GM12878 (cell line): ENCODE measurements at regions not wholly inside any gene's neighbourhood (a gene's known extent, or its start where the extent isn't known, plus 50 kb on each side); places are given as distances from the start of the nearest gene placed in this dataset.

Experiments
- BRCA1 ChIP-seq: IDR thresholded peaks from 2 replicates; pipeline ENCODE4 v1.6.1; 2011; ENCODE audit warnings: low read depth, low read length, improper control_type of control experiment
- CREM ChIP-seq: IDR thresholded peaks from 2 replicates; pipeline ENCODE4 v1.6.1; 2014; ENCODE audit warnings: antibody characterized with exemption, low read depth
- CTCF ChIP-seq, 3 experiments: IDR thresholded peaks in 2 of 3; conservative IDR thresholded peaks in 1 of 3; 2 replicates each; pipeline ENCODE4 v1.5.1; 2011; ENCODE audit warnings: low read depth in 3 of 3, low read length in 3 of 3, mild to moderate bottlenecking in 3 of 3, control low read depth in 2 of 3, moderate library complexity in 2 of 3, inconsistent platforms in 1 of 3, mixed read lengths in 1 of 3; ENCODE audit not compliant: control insufficient read depth in 2 of 3, insufficient read depth in 1 of 3; ENCODE audit errors: extremely low read depth in 1 of 3
- EZH2 ChIP-seq: IDR thresholded peaks from 2 replicates; pipeline ENCODE4 v1.6.1; 2012; ENCODE audit warnings: low read depth, mild to moderate bottlenecking, control low read depth, inconsistent platforms, low read length, borderline replicate concordance; ENCODE audit not compliant: control insufficient read depth
- HDGF ChIP-seq: fragments of 450-650 bp; IDR thresholded peaks from 2 replicates; pipeline ENCODE4 v1.6.1; 2016; ENCODE audit warnings: antibody characterized with exemption
- MAX ChIP-seq: IDR thresholded peaks from 2 replicates; pipeline ENCODE4 v1.6.1; 2012; ENCODE audit warnings: low read depth, low read length, improper control_type of control experiment
- MTA2 ChIP-seq: fragments of 450-650 bp; IDR thresholded peaks from 2 replicates; pipeline ENCODE4 v1.6.1; 2016; ENCODE audit warnings: low read depth, mild to moderate bottlenecking, moderate library complexity
- POLR2A ChIP-seq: IDR thresholded peaks from 2 replicates; pipeline ENCODE4 v1.6.1; 2011; ENCODE audit warnings: low read depth, mild to moderate bottlenecking, low read length
- POLR2AphosphoS5 ChIP-seq: IDR thresholded peaks from 2 replicates; pipeline ENCODE4 v1.6.1; 2011; ENCODE audit warnings: mild to moderate bottlenecking, low read length, inconsistent platforms
- RAD51 ChIP-seq: fragments of 450-650 bp; IDR thresholded peaks from 2 replicates; pipeline ENCODE4 v1.6.1; 2016; ENCODE audit warnings: moderate library complexity, mild to moderate bottlenecking, inconsistent platforms
- RCOR1 ChIP-seq: conservative IDR thresholded peaks from 2 replicates; pipeline ENCODE4 v1.6.1; 2012; ENCODE audit warnings: low read depth, low read length, improper control_type of control experiment
- TCF12 ChIP-seq: IDR thresholded peaks from 2 replicates; pipeline ENCODE4 v1.6.1; 2011; ENCODE audit warnings: low read depth, mild to moderate bottlenecking, low read length
- ZNF217 ChIP-seq: fragments of 450-650 bp; IDR thresholded peaks from 2 replicates; pipeline ENCODE4 v1.6.1; 2017; ENCODE audit warnings: antibody characterized with exemption, mild to moderate bottlenecking
- TF ChIP-seq, protein P1 (sequence below): IDR thresholded peaks from 2 replicates; pipeline ENCODE4 v1.6.1; 2011; ENCODE audit warnings: low read depth, mild to moderate bottlenecking, low read length, moderate library complexity, borderline replicate concordance; ENCODE audit errors: extremely low read depth

DNA sequence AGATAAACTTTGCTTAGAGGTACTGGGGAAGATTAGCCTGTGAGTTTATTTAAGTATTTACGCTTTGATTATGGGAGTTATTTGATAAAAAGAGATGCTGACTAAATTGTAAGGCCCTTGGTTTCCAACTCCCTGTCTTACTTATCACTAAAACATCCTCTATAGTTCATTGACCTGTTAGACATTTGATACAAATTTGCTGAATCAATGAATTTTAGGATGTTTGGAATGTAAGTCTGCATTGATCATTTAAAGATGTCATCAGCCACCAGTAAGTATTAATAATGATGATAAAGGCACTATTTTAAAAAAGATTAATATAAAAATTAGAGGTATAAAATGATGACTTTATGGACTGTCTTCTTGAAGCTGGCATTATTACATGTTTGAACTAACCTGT, 340.6 kb downstream of the SPRY1 start:
- TF ChIP-seq RAD51 (no peak), POLR2AphosphoS5 (no peak), CTCF (IDR thresholded peaks at IDR 0.05 in 2 of 3, conservative IDR thresholded peaks at IDR 0.05 in 1 of 3; ENCODE audit: control insufficient read depth in 2 of 3, extremely low read depth in 1 of 3, insufficient read depth in 1 of 3, low read depth in 3 of 3, low read length in 3 of 3) (no peak), EZH2 (no peak), BRCA1 (no peak), ZNF217 (no peak), MAX (no peak), POLR2A (no peak), HDGF (no peak), MTA2 (no peak), RCOR1 (no peak), TCF12 (no peak), CREM (no peak)
- TF ChIP-seq, protein P1, sequence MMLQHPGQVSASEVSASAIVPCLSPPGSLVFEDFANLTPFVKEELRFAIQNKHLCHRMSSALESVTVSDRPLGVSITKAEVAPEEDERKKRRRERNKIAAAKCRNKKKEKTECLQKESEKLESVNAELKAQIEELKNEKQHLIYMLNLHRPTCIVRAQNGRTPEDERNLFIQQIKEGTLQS: no peak
